Gastrocnemius medialis (tissue), 4 donors: ENCODE measurements at regions not wholly inside any gene's neighbourhood (a gene's known extent, or its start where the extent isn't known, plus 50 kb on each side); places are given as distances from the start of the nearest gene placed in this dataset.

ENCODE experiments used
- ATAC-seq, 2 donors: fragments of 150-250 bp; one replicate each; pipeline ENCODE4 v1.9.1; 2016
- DNase-seq, 2 donors: peaks; one replicate each; pipeline ENCODE4 v3.0.0-alpha.2; 2019
- H3K27ac ChIP-seq, 4 donors: fragments of 200-600 bp; sonication (generic); 1 replicate in 1 of 4; 2 replicates in 3 of 4; pipeline ENCODE4 v1.5.1; 2016 to 2018; ENCODE audit warnings: mild to moderate bottlenecking in 2 of 4, moderate library complexity in 1 of 4
- H3K27me3 ChIP-seq, 3 donors: fragments of 200-600 bp; sonication (generic) in 2 of 3; 1 replicate in 1 of 3; 2 replicates in 2 of 3; pipeline versions ENCODE4 v1.5.1 to v1.6.0; 2016 to 2019; ENCODE audit warnings: mild to moderate bottlenecking in 1 of 3, moderate library complexity in 1 of 3
- H3K36me3 ChIP-seq, 2 donors: fragments of 200-600 bp; sonication (generic) in 1 of 2; one replicate each; pipeline ENCODE4 v1.5.1; 2017 to 2018
- H3K4me1 ChIP-seq, 2 donors: fragments of 200-600 bp; sonication (generic) in 1 of 2; one replicate each; pipeline ENCODE4 v1.5.1; 2016 to 2017; ENCODE audit warnings: mild to moderate bottlenecking in 2 of 2
- H3K4me3 ChIP-seq, 4 donors: fragments of 200-600 bp; sonication (generic) in 3 of 4; 1 replicate in 1 of 4; 2 replicates in 3 of 4; pipeline ENCODE4 v1.5.1; 2016 to 2019; ENCODE audit warnings: mild to moderate bottlenecking in 2 of 4
- H3K9me3 ChIP-seq, 3 donors: fragments of 200-600 bp; sonication (generic) in 2 of 3; 1 replicate in 1 of 3; 2 replicates in 2 of 3; pipeline ENCODE4 v1.5.1; 2016 to 2019
- POLR2A ChIP-seq, 2 donors: fragments of 450-650 bp; IDR thresholded peaks; one replicate each; pipeline ENCODE4 v1.6.1; 2017; ENCODE audit warnings: antibody characterized with exemption in 2 of 2, mild to moderate bottlenecking in 2 of 2, moderate library complexity in 2 of 2
- in situ Hi-C, 4 donors: fragments of 200-750 bp; cut with MboI; loops; one replicate each; pipeline versions ENCODE4 v1.15.0 to v1.8.0; 2017; ENCODE audit warnings: low sequenced_read_pairs in 4 of 4
- intact Hi-C: fragments of 100-400 bp; cut with DNase I; formaldehyde crosslinking; loops from one replicate; pipeline ENCODE4 v1.15.1; 2023; ENCODE audit warnings: low total_unique reads
- TF ChIP-seq, protein P1 (sequence below), 5 experiments: fragments of 450-650 bp in 3 of 5; fragments of 200-600 bp in 2 of 5; sonication (generic) in 2 of 5; IDR thresholded peaks in 4 of 5; conservative IDR thresholded peaks in 1 of 5; 1 replicate in 4 of 5; 2 replicates in 1 of 5; pipeline ENCODE4 v1.5.1; 2016 to 2019; ENCODE audit warnings: antibody characterized with exemption in 5 of 5, mild to moderate bottlenecking in 3 of 5, moderate library complexity in 3 of 5

DNA sequence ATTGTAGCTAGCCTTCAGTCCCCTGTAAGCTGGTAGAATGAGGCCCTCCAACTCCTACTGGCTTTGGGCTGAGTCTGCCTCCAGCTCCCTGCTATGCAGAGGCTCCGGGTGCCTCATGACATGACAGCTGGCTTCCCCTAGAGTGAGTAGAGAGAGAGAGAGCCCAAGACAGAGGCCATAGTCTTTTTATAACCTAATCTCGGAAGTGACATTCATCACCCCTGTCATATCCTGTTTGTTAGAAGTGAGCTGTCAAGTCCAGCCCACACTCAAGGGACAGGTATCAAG, 53.9 kb upstream of the CTBP2 start:
- intact Hi-C loops = no loop called here
- ATAC-seq (no peak), DNase-seq (no peak)
- in situ Hi-C loops = no loop called here
- Histone ChIP-seq H3K9me3 (no peaks in the 10 kb centered on the region), H3K27me3 (no peaks in the 10 kb centered on the region), H3K27ac (no peak overlapping the region), H3K4me1 (no peaks in the 10 kb centered on the region), H3K36me3 (no peaks in the 10 kb centered on the region), H3K4me3 (no peak overlapping the region)
- TF ChIP-seq, protein P1, sequence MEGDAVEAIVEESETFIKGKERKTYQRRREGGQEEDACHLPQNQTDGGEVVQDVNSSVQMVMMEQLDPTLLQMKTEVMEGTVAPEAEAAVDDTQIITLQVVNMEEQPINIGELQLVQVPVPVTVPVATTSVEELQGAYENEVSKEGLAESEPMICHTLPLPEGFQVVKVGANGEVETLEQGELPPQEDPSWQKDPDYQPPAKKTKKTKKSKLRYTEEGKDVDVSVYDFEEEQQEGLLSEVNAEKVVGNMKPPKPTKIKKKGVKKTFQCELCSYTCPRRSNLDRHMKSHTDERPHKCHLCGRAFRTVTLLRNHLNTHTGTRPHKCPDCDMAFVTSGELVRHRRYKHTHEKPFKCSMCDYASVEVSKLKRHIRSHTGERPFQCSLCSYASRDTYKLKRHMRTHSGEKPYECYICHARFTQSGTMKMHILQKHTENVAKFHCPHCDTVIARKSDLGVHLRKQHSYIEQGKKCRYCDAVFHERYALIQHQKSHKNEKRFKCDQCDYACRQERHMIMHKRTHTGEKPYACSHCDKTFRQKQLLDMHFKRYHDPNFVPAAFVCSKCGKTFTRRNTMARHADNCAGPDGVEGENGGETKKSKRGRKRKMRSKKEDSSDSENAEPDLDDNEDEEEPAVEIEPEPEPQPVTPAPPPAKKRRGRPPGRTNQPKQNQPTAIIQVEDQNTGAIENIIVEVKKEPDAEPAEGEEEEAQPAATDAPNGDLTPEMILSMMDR (IDR thresholded peaks at IDR 0.05 in 4 of 5, conservative IDR thresholded peaks at IDR 0.05 in 1 of 5) = no peak
- no peak for TF ChIP-seq POLR2A (IDR thresholded peaks at IDR 0.05)

DNA sequence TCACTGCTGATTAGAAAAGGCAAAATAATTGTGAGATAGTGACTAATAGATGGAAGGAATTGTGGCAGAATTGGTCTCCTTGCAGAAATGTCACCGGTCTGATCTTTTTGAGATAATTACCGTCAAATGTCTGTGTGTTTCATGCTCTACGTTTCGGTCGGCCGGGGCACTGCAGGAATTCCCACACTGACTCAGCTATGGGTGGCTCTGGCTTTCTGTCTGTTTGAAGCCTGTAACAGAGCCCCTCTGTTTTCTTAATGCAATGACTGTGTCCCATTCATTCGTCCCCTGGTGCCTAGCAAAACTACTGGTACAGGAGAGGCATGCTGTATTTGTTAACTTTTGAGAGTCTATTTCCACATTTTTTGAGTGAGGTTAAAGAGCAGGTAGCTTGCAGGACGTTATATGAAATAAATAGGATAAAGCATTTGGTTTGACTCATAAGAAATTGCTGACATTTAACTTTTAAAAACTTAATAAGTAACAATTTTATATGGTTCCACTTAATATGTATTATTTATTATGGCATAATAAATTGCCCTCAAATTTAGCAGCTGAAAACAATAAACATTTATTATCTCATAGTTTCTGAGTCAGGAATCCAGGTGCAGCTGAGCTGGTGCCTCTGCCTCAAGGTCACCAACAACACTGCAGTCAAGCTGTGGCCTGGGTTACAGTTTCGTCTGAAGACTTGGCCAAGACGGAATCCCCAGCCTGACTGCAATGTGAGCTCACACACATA, 53.3 kb upstream of the CTBP2 start:
- Histone ChIP-seq H3K4me3 (no peak overlapping the region), H3K27me3 (no peaks in the 10 kb centered on the region), H3K27ac (no peak overlapping the region), H3K4me1 (no peaks in the 10 kb centered on the region), H3K9me3 (no peaks in the 10 kb centered on the region), H3K36me3 (no peaks in the 10 kb centered on the region)
- TF ChIP-seq, protein P1 (IDR thresholded peaks at IDR 0.05 in 4 of 5, conservative IDR thresholded peaks at IDR 0.05 in 1 of 5) = no peak
- TF ChIP-seq POLR2A (IDR thresholded peaks at IDR 0.05) = no peak
- no peak for ATAC-seq
- no peak for DNase-seq
- in situ Hi-C loops = no loop called here
- intact Hi-C loops = no loop called here

DNA sequence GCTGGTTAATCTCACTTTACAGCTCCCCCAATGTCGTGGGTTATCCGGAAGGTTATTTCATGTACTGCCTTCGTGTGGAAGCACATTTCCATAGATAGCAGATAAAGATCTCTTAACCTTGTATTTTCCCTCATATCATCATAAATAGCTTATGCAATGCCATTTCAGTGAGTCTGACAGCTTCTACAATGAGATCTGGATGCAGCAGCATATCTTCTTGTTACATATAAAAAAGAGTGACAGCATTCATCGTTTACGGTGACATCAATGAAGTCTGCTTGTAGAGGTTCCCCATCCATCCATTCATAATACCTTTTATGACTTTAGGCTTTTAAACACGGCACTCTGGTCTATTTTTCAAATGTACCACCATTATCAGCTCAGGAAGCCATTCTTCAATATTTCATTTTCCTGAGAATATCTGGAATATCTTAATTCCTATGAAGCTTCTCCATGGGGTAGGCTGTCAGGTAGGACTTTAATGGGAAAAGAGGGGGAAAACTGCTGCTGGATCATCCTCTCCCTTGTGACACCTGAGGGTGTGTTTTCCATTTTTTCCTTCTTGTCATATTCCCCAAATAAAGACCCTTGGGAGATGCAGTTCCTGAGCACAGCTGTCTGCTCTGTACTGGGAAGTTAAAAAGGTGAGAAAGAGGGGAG, 51.9 kb upstream of the CTBP2 start:
- H3K4me1 ChIP-seq = no peaks in the 10 kb centered on the region
- in situ Hi-C loops = no loop called here
- TF ChIP-seq, protein P1 (IDR thresholded peaks at IDR 0.05 in 4 of 5, conservative IDR thresholded peaks at IDR 0.05 in 1 of 5) = no peak
- no peak for TF ChIP-seq POLR2A (IDR thresholded peaks at IDR 0.05)
- H3K9me3 ChIP-seq = no peaks in the 10 kb centered on the region
- no peaks in the 10 kb centered on the region for H3K27me3 ChIP-seq
- no peak overlapping the region for H3K4me3 ChIP-seq
- DNase-seq (no peak), ATAC-seq (no peak)
- H3K27ac ChIP-seq = no peak overlapping the region
- intact Hi-C loops = no loop called here
- H3K36me3 ChIP-seq = no peaks in the 10 kb centered on the region
